Activated CD4-positive, alpha-beta T cell treated with anti-CD3 and anti-CD28 coated beads, Interleukin-2, Interleukin-4, amounts not matched to agents 100 ng/mL and 50 ng/mL, durations not matched to agents 16 hours and 8 hours (primary cell): ENCODE measurements at regions not wholly inside any gene's neighbourhood (a gene's known extent, or its start where the extent isn't known, plus 50 kb on each side); places are given as distances from the start of the nearest gene placed in this dataset.

Experiments used
- DNase-seq: peaks from one replicate; pipeline ENCODE4 v3.0.0-alpha.2; 2020; ENCODE audit warnings: low spot score

DNA sequence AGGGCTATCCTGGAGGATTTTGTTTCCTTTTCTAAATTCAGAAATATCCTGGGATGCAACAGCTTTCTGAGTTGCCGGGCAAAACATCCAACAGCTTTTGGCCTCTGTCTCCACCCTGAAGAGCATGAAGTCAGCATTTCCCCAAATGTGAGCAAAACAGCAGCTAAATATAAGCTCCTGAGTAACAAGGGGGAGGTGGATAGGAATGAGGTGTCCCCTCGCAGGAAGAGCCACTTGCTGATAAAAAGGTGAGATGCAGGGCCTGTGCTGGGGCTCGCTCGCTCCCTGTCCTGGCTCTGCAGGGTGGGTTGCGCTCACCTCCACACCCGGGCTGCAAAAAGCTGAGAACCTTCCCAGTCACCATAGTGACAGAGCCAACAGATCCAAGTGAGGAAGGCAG, 264.3 kb downstream of the ZEB1 start:
- no peak for DNase-seq

DNA sequence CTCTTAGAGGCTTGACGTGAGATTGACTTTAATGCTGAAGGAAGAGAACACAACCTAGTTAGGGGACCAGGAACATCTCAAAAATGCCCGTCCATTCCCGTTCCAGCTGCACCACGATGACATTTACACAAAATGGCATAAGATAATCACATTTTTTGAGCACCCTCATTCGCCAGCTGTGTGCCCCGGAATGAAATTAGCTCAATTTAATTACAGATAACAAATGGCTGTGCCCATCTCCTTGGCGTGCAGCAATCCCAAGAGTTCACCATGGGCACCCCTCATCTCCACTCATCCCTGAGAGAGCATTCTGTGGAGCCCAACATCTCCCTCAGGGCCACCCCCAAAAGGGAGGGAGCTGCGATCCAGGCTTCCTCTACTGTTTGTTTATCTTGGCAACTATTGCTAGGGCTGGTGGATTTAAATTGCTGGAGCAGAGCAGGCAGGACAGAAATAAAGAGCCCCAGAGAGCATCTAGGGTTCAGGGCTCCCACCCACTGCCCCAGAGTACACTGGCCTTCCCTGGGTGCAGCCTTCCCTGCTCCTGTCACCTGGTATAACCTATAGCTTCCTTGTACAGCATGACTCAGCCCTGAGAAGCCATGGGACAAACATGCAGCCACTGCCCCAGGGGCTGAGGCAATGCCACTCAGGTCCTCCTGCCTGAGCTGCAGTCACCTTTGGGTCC, 263.5 kb downstream of the ZEB1 start:
- no peak for DNase-seq

DNA sequence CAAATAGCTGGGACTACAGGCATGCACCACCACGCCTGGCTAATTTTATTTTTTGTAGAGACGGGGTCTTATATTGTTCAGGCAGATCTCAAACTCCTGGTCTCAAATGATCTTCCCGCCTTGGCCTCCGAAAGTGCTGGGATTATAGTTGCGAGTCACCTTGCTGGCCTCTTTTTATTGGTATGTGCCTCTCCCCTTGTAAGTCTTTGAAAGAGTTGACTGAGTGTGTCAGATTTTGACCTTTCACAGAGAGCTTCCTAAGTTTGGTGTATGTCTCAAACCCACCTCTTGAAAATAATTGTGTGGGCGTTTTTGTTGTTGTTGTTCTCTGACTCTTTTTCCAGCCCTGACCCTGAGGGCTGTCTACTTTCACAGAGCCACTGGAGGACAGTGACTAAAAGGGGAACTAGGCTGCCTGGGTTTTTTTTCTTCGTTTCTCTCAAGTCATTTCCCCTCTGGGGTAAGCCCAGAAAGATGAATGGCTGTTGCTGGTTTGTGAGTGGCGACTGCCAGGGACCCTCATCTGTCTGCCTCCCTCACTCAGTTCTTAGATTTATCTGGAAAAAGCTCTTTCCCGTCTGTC, 262.8 kb downstream of the ZEB1 start:
- no peak for DNase-seq

DNA sequence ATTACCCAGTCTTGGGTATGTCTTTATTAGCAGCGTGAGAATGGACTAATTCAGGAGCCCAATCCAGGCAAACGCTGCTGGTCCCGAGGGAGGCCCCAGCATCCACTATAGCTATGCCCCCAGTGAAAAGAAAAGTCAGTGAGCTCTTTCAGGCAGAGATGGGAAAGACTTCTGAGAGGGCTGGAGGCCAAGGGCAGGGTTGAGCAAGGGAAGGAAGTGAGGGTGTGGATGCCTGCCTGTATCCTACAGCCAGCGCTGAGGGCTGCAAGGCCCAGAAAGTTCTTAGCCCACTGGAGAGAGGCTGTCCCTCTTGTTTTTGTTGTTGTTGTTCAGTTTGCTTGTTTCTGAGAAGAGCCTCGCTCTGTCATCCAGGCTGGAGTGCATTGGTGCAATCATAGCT, 261.6 kb downstream of the ZEB1 start:
- DNase-seq = no peak
